ENCODE measurements at regions not wholly inside any gene's neighbourhood (a gene's known extent, or its start where the extent isn't known, plus 50 kb on each side); places are given as distances from the start of the nearest gene placed in this dataset.

- TF ChIP-seq, protein P1, sequence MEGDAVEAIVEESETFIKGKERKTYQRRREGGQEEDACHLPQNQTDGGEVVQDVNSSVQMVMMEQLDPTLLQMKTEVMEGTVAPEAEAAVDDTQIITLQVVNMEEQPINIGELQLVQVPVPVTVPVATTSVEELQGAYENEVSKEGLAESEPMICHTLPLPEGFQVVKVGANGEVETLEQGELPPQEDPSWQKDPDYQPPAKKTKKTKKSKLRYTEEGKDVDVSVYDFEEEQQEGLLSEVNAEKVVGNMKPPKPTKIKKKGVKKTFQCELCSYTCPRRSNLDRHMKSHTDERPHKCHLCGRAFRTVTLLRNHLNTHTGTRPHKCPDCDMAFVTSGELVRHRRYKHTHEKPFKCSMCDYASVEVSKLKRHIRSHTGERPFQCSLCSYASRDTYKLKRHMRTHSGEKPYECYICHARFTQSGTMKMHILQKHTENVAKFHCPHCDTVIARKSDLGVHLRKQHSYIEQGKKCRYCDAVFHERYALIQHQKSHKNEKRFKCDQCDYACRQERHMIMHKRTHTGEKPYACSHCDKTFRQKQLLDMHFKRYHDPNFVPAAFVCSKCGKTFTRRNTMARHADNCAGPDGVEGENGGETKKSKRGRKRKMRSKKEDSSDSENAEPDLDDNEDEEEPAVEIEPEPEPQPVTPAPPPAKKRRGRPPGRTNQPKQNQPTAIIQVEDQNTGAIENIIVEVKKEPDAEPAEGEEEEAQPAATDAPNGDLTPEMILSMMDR (IDR thresholded peaks at IDR 0.05; ENCODE audit: insufficient read depth, low read depth, low read length): no peak
- no peak for TF ChIP-seq EZH2 (IDR thresholded peaks at IDR 0.05; ENCODE audit: insufficient read depth, low read length)
Observed at GRCh38 chr6:22057962-22058361, 238.9 kb downstream of the PRL start.
